GM18508 (cell line): ENCODE measurements at regions not wholly inside any gene's neighbourhood (a gene's known extent, or its start where the extent isn't known, plus 50 kb on each side); places are given as distances from the start of the nearest gene placed in this dataset.
A peak's percentile ranks its signal among the peaks of the same experiment; 100 is the strongest.
"Not testable (repeated sequence)": the region's sequence is repeated elsewhere in the genome, so short reads cannot be mapped to it uniquely, and the experiment has no call there.

Source experiments
- ATAC-seq: cut with Tn5 transposase; IDR thresholded peaks from one replicate; pipeline ENCODE4 v1.9.1; 2021; ENCODE audit warnings: moderate number of reproducible peaks; ENCODE audit not compliant: insufficient read depth, unreplicated experiment

DNA sequence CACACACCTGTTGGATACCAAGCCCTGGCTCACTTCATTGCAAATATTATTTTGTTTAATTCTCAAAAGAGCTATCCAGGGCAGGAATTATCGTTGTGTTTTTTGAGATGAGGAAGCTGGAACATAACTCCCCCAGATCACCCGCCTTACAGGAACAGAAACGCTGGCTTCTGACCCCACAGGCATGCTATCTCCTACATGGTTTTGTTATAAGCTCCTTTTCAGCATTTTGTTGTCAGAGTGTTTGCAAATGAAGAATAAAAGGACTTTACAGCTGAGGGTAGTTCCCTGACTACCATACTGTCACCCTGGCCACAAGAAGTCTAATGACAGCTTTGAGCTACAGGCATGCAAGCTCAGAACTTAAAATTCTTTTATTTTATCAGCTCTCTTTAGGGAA, 62.0 kb upstream of the MRPS9 start:
- no peak for ATAC-seq

DNA sequence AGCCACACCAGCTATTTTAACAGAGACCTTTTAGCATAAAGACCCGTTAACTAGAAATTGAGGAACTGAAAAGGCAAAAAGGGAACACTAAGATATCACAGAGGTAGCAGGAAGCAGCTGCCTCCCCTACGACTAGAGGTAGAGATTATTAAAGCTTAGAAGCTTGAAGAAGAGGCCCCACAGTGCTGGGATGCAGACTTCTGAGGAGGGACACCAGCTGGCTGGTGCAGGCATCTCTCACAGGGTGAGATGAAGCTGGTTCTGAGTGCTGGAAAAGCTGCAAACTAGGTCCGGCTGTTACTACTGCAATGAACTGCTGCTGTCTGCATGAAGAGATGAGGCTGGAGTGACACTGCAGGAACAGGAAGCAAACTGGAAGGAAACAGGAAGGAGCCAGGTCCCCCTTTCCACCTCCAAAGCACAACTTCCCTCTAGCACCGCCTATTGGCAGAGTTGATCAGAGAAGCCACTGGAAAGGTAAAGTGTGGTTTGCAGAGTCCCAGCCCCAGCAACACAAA, 61.2 kb upstream of the MRPS9 start:
- ATAC-seq, result peak; percentile 93

DNA sequence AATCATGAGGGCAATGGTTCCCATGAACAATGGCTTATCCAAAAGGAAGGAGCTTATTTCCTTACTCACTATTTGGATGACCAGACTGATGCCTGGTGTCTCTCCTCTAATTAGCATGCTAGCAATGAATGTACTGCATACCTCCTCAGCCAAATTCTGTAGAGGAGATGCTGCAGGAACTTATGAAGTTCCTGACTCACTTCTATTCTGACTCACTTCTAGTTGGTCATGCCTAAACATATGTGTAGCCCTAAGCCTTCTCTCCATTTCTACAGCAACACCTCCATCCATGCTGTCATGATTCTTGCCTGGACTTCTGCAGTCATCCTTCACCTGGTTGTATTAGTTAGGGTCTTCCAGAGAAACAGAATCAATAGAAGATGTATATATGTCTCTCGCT, 59.9 kb upstream of the MRPS9 start:
- no peak for ATAC-seq

DNA sequence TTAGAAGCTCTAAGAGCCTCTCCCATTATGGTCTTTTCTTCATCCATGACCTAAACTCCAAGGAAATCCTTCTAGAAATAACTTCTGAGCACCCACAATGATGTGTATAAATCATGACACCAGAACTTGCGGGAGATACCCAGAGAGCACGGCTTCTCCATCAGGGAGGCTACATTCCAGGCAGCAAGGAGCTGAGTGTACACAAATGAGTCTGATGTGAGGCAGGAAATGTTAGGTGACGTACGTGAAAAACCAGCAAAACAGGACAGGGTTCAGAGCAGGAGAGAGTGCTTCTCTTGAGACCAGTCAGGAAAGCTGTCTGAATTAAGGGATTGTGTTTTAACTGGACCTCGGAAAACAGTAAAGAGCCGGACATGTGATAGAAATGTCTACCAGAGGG, 58.1 kb upstream of the MRPS9 start:
- not testable (repeated sequence) for ATAC-seq

DNA sequence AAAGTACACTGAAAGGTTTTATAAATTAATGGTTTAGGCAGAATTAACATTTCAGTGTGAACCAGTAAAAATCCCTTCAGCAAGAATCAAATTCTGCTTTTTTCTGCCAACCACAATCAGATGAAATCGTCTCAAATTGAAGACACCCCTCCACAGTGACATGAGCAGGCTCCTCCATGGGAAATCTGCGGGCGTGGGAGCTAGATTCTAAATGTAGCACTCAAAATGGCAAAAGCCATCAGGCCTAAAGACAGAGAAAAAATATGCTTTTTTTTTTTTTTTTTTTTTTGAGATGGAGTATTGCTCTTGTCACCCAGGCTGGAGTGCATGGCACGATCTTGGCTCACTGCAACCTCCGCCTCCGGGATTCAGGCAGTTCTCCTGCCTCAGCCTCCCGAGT, 55.8 kb upstream of the MRPS9 start:
- no peak for ATAC-seq
